Mammary epithelial cell (primary cell): ENCODE measurements at regions not wholly inside any gene's neighbourhood (a gene's known extent, or its start where the extent isn't known, plus 50 kb on each side); places are given as distances from the start of the nearest gene placed in this dataset.

Experiments
- EZH2 ChIP-seq: IDR thresholded peaks from 2 replicates; pipeline ENCODE4 v1.6.1; 2012; ENCODE audit warnings: low read length, inconsistent platforms, borderline replicate concordance
- TF ChIP-seq, protein P1 (sequence below), 2 donors: IDR thresholded peaks in 1 of 2; conservative IDR thresholded peaks in 1 of 2; 2 replicates each; pipeline ENCODE4 v1.5.1; 2011 to 2012; ENCODE audit warnings: inconsistent platforms in 2 of 2, low read length in 2 of 2, mild to moderate bottlenecking in 2 of 2, control low read depth in 1 of 2, low read depth in 1 of 2; ENCODE audit not compliant: insufficient read depth in 1 of 2; ENCODE audit errors: extremely low read depth in 1 of 2

- TF ChIP-seq, protein P1, sequence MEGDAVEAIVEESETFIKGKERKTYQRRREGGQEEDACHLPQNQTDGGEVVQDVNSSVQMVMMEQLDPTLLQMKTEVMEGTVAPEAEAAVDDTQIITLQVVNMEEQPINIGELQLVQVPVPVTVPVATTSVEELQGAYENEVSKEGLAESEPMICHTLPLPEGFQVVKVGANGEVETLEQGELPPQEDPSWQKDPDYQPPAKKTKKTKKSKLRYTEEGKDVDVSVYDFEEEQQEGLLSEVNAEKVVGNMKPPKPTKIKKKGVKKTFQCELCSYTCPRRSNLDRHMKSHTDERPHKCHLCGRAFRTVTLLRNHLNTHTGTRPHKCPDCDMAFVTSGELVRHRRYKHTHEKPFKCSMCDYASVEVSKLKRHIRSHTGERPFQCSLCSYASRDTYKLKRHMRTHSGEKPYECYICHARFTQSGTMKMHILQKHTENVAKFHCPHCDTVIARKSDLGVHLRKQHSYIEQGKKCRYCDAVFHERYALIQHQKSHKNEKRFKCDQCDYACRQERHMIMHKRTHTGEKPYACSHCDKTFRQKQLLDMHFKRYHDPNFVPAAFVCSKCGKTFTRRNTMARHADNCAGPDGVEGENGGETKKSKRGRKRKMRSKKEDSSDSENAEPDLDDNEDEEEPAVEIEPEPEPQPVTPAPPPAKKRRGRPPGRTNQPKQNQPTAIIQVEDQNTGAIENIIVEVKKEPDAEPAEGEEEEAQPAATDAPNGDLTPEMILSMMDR (conservative IDR thresholded peaks at IDR 0.05 in 1 of 2, IDR thresholded peaks at IDR 0.05 in 1 of 2; ENCODE audit: extremely low read depth in 1 of 2, insufficient read depth in 1 of 2, low read depth in 1 of 2, low read length in 2 of 2) = no peak
- TF ChIP-seq EZH2 = no peak
Measured at GRCh38 chr4:126799416-126799815, 833.3 kb upstream of the INTU start.
